Heart right ventricle (tissue), 16 donors: ENCODE measurements at regions not wholly inside any gene's neighbourhood (a gene's known extent, or its start where the extent isn't known, plus 50 kb on each side); places are given as distances from the start of the nearest gene placed in this dataset.

ENCODE experiments used
- ATAC-seq, 8 donors: fragments of 200-7000 bp; cut with Tn5 transposase; one replicate each; pipeline ENCODE4 v1.9.1; 2020; ENCODE audit warnings: mild to moderate bottlenecking in 8 of 8, moderate library complexity in 8 of 8, moderate number of reproducible peaks in 1 of 8
- DNase-seq, 2 donors: peaks; one replicate each; pipeline ENCODE4 v3.0.0-alpha.2; 2020
- H3K27ac ChIP-seq, 10 donors: fragments of 200-600 bp; sonication (generic) in 2 of 10; one replicate each; pipeline versions ENCODE4 v1.5.0 to v1.8.0; 2020 to 2022; ENCODE audit warnings: mild to moderate bottlenecking in 3 of 10
- H3K27me3 ChIP-seq, 7 donors: fragments of 200-600 bp; one replicate each; pipeline ENCODE4 v1.8.0; 2021 to 2022; ENCODE audit warnings: mild to moderate bottlenecking in 2 of 7
- H3K36me3 ChIP-seq, 9 donors: fragments of 200-600 bp; sonication (generic) in 1 of 9; one replicate each; pipeline versions ENCODE4 v1.5.0 to v1.8.0; 2020 to 2022; ENCODE audit warnings: mild to moderate bottlenecking in 2 of 9
- H3K4me1 ChIP-seq, 9 donors: fragments of 200-600 bp; sonication (generic) in 1 of 9; one replicate each; pipeline versions ENCODE4 v1.5.0 to v1.8.0; 2020 to 2022; ENCODE audit warnings: mild to moderate bottlenecking in 4 of 9
- H3K4me3 ChIP-seq, 10 donors: fragments of 200-600 bp; sonication (generic) in 2 of 10; one replicate each; pipeline versions ENCODE4 v1.5.0 to v1.8.0; 2020 to 2022; ENCODE audit warnings: mild to moderate bottlenecking in 7 of 10, moderate library complexity in 2 of 10
- H3K9me3 ChIP-seq, 11 donors: fragments of 200-600 bp in 10 of 11; sonication (generic) in 2 of 11; one replicate each; pipeline versions ENCODE4 v1.5.0 to v1.8.0; 2013 to 2022; ENCODE audit warnings: mild to moderate bottlenecking in 2 of 11, control low read depth in 1 of 11, moderate library complexity in 1 of 11
- WGBS, 2 donors: extraction: QIAGEN DNeasy Blood & Tissue Kit; methylation state at CpG; one replicate each; pipeline ENCODE4 v1.1.7; 2013; ENCODE audit warnings: inconsistent platforms in 1 of 2; 5-methylcytosine and 5-hydroxymethylcytosine counted together
- intact Hi-C, 10 donors: fragments of 100-400 bp; cut with DNase I; formaldehyde crosslinking; loops; one replicate each; pipeline versions ENCODE4 v1.11.1 to v1.14.2; 2022
- TF ChIP-seq, protein P1 (sequence below), 9 donors: fragments of 200-600 bp; sonication (generic) in 2 of 9; IDR thresholded peaks; one replicate each; pipeline versions ENCODE4 v1.5.0 to v1.8.0; 2021 to 2022; ENCODE audit warnings: antibody characterized with exemption in 9 of 9, mild to moderate bottlenecking in 5 of 9, moderate library complexity in 1 of 9
- donor health status: Arrhythmogenic right ventricular cardiomyopathy.
- donor health status: ischemic (EF 13 %, LVEDD 7.1; RV severe dilation, severe dysfunction).
- donor health status: healthy with polysubstance abuse.
- donor health status: DM: no; HTN: yes; CAD: no.
- donor health status: DM: no; HTN: no; CAD: no.
- donor health status: ischemic (EF 25% LVEDD 6.9; RV normal size, moderate dysfunction).
- donor health status: ischemic (EF 25% LVEDD 5.7; RV mildly dilated, moderate dysfunction).
- donor health status: healthy.
- donor health status: DM: yes; HTN: yes; CAD: no.
- donor health status: Ischemic cardiomyopathy.
- donor health status: ischemic (EF 35%, LVEDD 5.7; RV mildly dilated, moderate dysfunction).
- donor health status: nonischemic (EF 11% LVEDD 7.7; RV severe dilation, severe dysfunction).
- donor health status: DM: yes; HTN: yes; CAD: no.
- donor health status: PGD.
- donor health status: ischemic (EF 29% LVEDD 5.4; RV normal size, mild dysfunction).
- donor health status: nonischemic (EF 23%, LVEDD 6.1; RV moderate dilation, normal function).

DNA sequence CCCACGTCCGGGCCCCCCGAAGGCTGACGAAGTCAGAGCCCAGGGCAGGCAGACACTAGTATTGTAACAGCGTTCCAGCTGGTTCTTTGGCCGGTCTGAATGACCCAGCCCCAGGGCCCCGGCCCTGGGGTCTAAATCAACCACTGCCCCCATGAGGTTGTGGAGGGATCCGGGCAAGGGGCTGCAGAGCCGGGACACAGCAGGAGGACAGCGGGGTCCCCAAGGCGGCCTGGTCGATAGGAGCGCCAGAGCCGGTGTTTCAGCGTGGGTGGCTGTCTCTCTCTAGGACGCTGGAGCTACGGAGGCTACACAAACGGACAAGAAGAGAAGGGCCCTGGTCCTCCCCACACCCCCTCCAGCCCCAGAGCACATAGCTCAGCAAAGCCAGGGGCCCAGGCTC lies 101.8 kb downstream of the RBFOX3 start:
- H3K27me3 ChIP-seq = peaks cover 0 to 41% (median 31%) of the 10 kb centered on the region in 7 donors
- no peak overlapping the region for H3K27ac ChIP-seq
- TF ChIP-seq, protein P1, sequence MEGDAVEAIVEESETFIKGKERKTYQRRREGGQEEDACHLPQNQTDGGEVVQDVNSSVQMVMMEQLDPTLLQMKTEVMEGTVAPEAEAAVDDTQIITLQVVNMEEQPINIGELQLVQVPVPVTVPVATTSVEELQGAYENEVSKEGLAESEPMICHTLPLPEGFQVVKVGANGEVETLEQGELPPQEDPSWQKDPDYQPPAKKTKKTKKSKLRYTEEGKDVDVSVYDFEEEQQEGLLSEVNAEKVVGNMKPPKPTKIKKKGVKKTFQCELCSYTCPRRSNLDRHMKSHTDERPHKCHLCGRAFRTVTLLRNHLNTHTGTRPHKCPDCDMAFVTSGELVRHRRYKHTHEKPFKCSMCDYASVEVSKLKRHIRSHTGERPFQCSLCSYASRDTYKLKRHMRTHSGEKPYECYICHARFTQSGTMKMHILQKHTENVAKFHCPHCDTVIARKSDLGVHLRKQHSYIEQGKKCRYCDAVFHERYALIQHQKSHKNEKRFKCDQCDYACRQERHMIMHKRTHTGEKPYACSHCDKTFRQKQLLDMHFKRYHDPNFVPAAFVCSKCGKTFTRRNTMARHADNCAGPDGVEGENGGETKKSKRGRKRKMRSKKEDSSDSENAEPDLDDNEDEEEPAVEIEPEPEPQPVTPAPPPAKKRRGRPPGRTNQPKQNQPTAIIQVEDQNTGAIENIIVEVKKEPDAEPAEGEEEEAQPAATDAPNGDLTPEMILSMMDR (IDR thresholded peaks at IDR 0.05) = no peak
- ATAC-seq = no peak
- H3K36me3 ChIP-seq = no peaks in the 10 kb centered on the region
- DNase-seq = no peak
- 79 to 80% methylated on average over 18 of the region's 18 CpGs for WGBS, 2 donors
- H3K4me1 ChIP-seq = no peaks in the 10 kb centered on the region
- H3K9me3 ChIP-seq = peaks cover 0 to 7% (median 0%) of the 10 kb centered on the region in 11 donors
- H3K4me3 ChIP-seq = no peak overlapping the region
- intact Hi-C loops = loop anchor here in 1 of 10 donors (10.0 kb wide), 1 partner anchor 56 kb away; no protein-coding TSS in a partner anchor

DNA sequence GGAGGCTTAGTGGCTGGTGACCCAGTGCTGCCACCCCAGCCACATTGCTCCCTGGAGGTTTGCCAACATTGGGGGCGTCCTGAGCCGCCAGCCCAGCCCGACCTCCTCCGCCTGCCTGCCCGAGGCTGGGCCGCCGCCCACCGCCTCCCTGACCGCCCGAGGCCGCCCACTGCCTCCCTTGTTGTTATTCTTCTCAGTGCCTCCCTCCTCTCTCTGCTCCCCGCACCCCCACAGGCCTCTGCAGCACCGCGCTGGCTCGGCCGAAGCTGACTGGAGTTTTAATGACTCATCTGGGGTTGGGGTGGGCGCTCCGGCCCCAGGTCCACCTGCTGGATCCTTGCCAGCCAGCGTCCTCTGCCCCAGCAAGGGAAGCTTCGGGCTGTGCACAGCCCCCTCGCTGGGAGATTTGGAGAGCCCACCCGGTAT lies 102.5 kb downstream of the RBFOX3 start:
- no peak overlapping the region for H3K27ac ChIP-seq
- ATAC-seq = no peak
- TF ChIP-seq, protein P1 (IDR thresholded peaks at IDR 0.05) = no peak
- no peaks in the 10 kb centered on the region for H3K4me1 ChIP-seq
- intact Hi-C loops = loop anchor here in 1 of 10 donors (10.0 kb wide), 1 partner anchor 56 kb away; no protein-coding TSS in a partner anchor
- no peaks in the 10 kb centered on the region for H3K36me3 ChIP-seq
- peaks cover 0 to 48% (median 36%) of the 10 kb centered on the region in 7 donors for H3K27me3 ChIP-seq
- DNase-seq = no peak
- 60 to 67% methylated on average over 22 of the region's 22 CpGs for WGBS, 2 donors
- H3K4me3 ChIP-seq = no peak overlapping the region
- H3K9me3 ChIP-seq = peaks cover 0 to 7% (median 0%) of the 10 kb centered on the region in 11 donors

DNA sequence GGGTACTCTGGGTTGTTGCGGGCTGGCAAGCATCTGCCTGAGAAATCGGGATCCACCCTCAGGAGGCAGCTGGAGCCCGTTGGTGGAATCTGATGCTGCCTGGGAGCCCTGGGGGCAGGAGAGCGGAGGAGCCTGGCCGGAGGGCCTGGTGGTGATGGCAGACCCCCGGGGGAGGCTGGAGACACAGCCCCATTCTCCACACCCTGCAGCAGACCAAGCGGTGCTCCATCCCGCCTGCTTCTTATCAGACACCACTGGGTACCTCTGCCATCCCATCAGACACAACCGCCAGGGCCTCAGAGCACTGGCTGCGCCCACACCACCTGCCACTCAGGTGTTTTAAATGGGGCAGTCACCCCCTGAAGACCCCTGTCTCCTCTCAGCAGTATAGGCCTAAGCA lies 103.9 kb downstream of the RBFOX3 start:
- Histone ChIP-seq H3K9me3 (no peaks in the 10 kb centered on the region), H3K4me1 (no peaks in the 10 kb centered on the region), H3K27me3 (peaks cover 0 to 53% (median 45%) of the 10 kb centered on the region in 7 donors), H3K27ac (no peak overlapping the region), H3K36me3 (no peaks in the 10 kb centered on the region), H3K4me3 (no peak overlapping the region)
- 80 to 89% methylated on average over 10 of the region's 10 CpGs for WGBS, 2 donors
- TF ChIP-seq, protein P1 (IDR thresholded peaks at IDR 0.05) = no peak
- DNase-seq (no peak), ATAC-seq (no peak)
- intact Hi-C loops = loop anchor here in 1 of 10 donors (10.0 kb wide), 1 partner anchor 58 kb away; no protein-coding TSS in a partner anchor

DNA sequence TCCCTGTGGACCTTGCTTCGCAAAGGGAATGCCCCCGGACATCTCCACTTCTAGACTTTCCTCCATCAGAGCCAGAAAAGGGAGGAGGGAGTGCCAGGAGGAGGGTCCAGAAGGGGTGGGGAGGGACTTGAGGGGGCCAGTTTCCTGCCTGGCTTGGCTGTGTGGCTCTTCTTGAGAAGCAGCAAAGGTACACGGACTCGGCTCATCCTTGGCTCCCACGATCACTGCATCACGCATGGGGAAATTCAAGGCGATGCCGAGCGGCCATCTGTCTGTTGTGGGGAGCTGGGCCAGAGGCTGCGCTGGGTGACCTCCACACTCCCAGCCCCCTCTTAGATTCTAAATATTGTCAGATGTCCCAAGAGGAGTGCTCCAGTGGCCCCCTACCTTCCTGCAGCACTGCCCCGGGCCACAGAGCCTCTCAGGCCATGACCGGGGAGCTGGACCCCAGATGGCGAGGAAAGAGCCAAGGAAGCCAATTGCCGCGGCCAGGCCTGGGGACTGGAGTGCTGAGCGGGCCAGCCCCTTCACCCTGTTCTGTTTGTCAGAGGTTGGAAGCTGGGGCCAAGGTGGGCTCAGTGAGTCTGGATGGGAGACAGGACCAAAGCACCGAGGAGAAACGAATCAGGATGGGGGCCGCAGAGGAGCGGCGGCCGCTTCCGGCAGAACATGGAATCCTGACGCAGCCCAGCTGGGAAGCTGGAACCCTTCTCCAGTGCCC lies 104.5 kb downstream of the RBFOX3 start:
- H3K4me1 ChIP-seq = no peaks in the 10 kb centered on the region
- H3K4me3 ChIP-seq = no peak overlapping the region
- intact Hi-C loops = loop anchor here in 1 of 10 donors (10.0 kb wide), 1 partner anchor 58 kb away; no protein-coding TSS in a partner anchor
- DNase-seq (no peak), ATAC-seq (no peak)
- H3K36me3 ChIP-seq = no peaks in the 10 kb centered on the region
- no peaks in the 10 kb centered on the region for H3K9me3 ChIP-seq
- 89 to 90% methylated on average over 24 of the region's 24 CpGs for WGBS, 2 donors
- H3K27ac ChIP-seq = no peak overlapping the region
- peaks cover 0 to 60% (median 51%) of the 10 kb centered on the region in 7 donors for H3K27me3 ChIP-seq
- TF ChIP-seq, protein P1 (IDR thresholded peaks at IDR 0.05) = no peak
